Loucy (cell line): ENCODE measurements at regions not wholly inside any gene's neighbourhood (a gene's known extent, or its start where the extent isn't known, plus 50 kb on each side); places are given as distances from the start of the nearest gene placed in this dataset.

ENCODE experiments used
- H2AFZ ChIP-seq: fragments of 200-600 bp; sonication (generic); 2 replicates; pipeline ENCODE4 v1.6.0; 2016; ENCODE audit warnings: antibody characterized with exemption, mild to moderate bottlenecking, low read length, moderate library complexity
- H3F3A ChIP-seq: fragments of 200-600 bp; 2 replicates; pipeline ENCODE4 v1.6.0; 2016; ENCODE audit warnings: antibody characterized with exemption, low read depth, mild to moderate bottlenecking
- H3K27me3 ChIP-seq: fragments of 200-600 bp; sonication (generic); 2 replicates; pipeline ENCODE4 v1.6.1; 2014; ENCODE audit warnings: low read length, mild to moderate bottlenecking; ENCODE audit not compliant: insufficient read depth, poor library complexity, severe bottlenecking
- H3K36me3 ChIP-seq: fragments of 200-600 bp; sonication (generic); 2 replicates; pipeline ENCODE4 v1.6.1; 2016; ENCODE audit warnings: low read length; ENCODE audit not compliant: insufficient read depth
- H3K4me1 ChIP-seq: fragments of 200-600 bp; sonication (generic); 2 replicates; pipeline ENCODE4 v1.5.1; 2014; ENCODE audit warnings: low read length, mild to moderate bottlenecking; ENCODE audit not compliant: insufficient read depth, poor library complexity, severe bottlenecking
- H3K4me2 ChIP-seq: fragments of 200-600 bp; sonication (generic); 2 replicates; pipeline ENCODE4 v1.6.0; 2014; ENCODE audit warnings: antibody characterized with exemption, low read length, low read depth, mild to moderate bottlenecking; ENCODE audit not compliant: poor library complexity, severe bottlenecking
- H3K4me3 ChIP-seq: fragments of 200-600 bp; sonication (generic); 2 replicates; pipeline ENCODE4 v1.5.1; 2014; ENCODE audit warnings: low read length, mild to moderate bottlenecking, mixed read lengths; ENCODE audit not compliant: poor library complexity, severe bottlenecking
- H3K79me2 ChIP-seq: fragments of 200-600 bp; sonication (generic); 2 replicates; pipeline ENCODE4 v1.6.1; 2014; ENCODE audit warnings: low read length; ENCODE audit not compliant: insufficient read depth
- H3K9ac ChIP-seq: fragments of 200-600 bp; sonication (generic); 2 replicates; pipeline ENCODE4 v1.6.0; 2014; ENCODE audit warnings: mild to moderate bottlenecking, low read depth, low read length, moderate library complexity; ENCODE audit not compliant: poor library complexity, severe bottlenecking
- H3K9me2 ChIP-seq: fragments of 200-600 bp; sonication (generic); replicated peaks from 2 replicates; pipeline ENCODE4 v1.6.1; 2016; ENCODE audit warnings: low read depth, low read length, mixed read lengths
- H3K9me3 ChIP-seq: fragments of 200-600 bp; sonication (generic); 2 replicates; pipeline ENCODE4 v1.6.1; 2014; ENCODE audit warnings: mild to moderate bottlenecking, antibody characterized with exemption, low read length, low read depth; ENCODE audit not compliant: insufficient read depth
- H4K20me1 ChIP-seq: fragments of 200-600 bp; sonication (generic); 2 replicates; pipeline ENCODE4 v1.6.0; 2014; ENCODE audit warnings: antibody characterized with exemption, low read length, mild to moderate bottlenecking; ENCODE audit not compliant: insufficient read depth, poor library complexity, severe bottlenecking
- EZH2phosphoT487 ChIP-seq: fragments of 200-600 bp; IDR thresholded peaks from 2 replicates; pipeline ENCODE4 v1.6.1; 2018; ENCODE audit warnings: antibody characterized with exemption, mild to moderate bottlenecking, moderate library complexity, borderline replicate concordance
- TF ChIP-seq, protein P1 (sequence below): fragments of 200-600 bp; sonication (generic); conservative IDR thresholded peaks from 2 replicates; pipeline ENCODE4 v1.5.1; 2014; ENCODE audit warnings: mild to moderate bottlenecking, antibody characterized with exemption, low read length

DNA sequence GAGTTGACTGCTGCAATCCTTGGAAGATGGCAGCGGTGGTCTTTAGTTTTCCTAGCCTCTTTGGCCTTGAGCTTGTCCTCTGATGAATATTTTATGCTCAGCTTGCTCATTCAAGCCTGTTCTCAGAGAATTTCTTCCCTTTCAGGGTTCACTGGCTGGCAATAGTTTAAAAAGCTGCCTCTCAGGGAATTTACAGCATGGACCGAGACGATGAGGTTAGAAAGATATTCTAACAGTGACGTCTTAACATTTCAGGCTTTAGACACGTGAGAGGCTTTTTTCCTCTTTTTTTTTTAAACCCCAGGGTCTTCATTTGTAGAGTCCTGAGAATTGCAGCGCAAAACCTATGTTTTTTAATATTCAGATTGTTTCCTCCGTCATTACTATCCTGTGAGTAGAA, 120.3 kb upstream of the CLSTN2 start:
- no peaks in the 10 kb centered on the region for H3K79me2 ChIP-seq
- H3K4me1 ChIP-seq: no peaks in the 10 kb centered on the region
- no peak overlapping the region for H3K4me3 ChIP-seq
- no peaks in the 10 kb centered on the region for H3K36me3 ChIP-seq
- no peaks in the 10 kb centered on the region for H4K20me1 ChIP-seq
- H2AFZ ChIP-seq: no peak overlapping the region
- H3K9me3 ChIP-seq: no peaks in the 10 kb centered on the region
- no peaks in the 10 kb centered on the region for H3K27me3 ChIP-seq
- TF ChIP-seq EZH2phosphoT487: no peak
- TF ChIP-seq, protein P1, sequence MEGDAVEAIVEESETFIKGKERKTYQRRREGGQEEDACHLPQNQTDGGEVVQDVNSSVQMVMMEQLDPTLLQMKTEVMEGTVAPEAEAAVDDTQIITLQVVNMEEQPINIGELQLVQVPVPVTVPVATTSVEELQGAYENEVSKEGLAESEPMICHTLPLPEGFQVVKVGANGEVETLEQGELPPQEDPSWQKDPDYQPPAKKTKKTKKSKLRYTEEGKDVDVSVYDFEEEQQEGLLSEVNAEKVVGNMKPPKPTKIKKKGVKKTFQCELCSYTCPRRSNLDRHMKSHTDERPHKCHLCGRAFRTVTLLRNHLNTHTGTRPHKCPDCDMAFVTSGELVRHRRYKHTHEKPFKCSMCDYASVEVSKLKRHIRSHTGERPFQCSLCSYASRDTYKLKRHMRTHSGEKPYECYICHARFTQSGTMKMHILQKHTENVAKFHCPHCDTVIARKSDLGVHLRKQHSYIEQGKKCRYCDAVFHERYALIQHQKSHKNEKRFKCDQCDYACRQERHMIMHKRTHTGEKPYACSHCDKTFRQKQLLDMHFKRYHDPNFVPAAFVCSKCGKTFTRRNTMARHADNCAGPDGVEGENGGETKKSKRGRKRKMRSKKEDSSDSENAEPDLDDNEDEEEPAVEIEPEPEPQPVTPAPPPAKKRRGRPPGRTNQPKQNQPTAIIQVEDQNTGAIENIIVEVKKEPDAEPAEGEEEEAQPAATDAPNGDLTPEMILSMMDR: no peak
- H3K9ac ChIP-seq: no peak overlapping the region
- no peaks in the 10 kb centered on the region for H3K9me2 ChIP-seq
- no peaks in the 10 kb centered on the region for H3F3A ChIP-seq
- no peak overlapping the region for H3K4me2 ChIP-seq

DNA sequence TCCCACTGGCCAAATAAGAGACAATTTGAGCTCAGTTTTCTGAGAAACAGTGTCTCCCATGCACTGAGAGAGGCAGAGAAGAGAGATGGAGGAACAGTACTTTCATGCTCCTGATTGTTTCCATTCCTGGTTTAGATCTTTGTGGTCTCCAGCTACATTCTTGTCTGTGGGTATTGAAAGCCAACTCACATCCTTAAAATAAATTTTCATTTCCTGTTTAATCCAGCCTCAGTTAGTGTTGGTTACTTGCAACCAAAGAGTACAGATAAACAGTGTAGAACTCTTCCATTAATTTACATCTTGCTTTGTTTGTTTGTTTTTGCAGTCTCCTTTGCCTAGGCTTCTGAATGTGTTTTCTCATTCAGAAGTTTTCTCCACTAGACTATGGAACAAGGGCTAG, 123.7 kb upstream of the CLSTN2 start:
- Histone ChIP-seq H3K4me1 (no peaks in the 10 kb centered on the region), H3K36me3 (no peaks in the 10 kb centered on the region), H3K9me3 (no peaks in the 10 kb centered on the region), H3K4me2 (no peak overlapping the region), H2AFZ (no peak overlapping the region), H3K9me2 (no peaks in the 10 kb centered on the region), H3F3A (no peaks in the 10 kb centered on the region), H3K79me2 (no peaks in the 10 kb centered on the region), H3K27me3 (no peaks in the 10 kb centered on the region), H3K9ac (no peak overlapping the region), H4K20me1 (no peaks in the 10 kb centered on the region), H3K4me3 (no peak overlapping the region)
- TF ChIP-seq, protein P1: no peak
- no peak for TF ChIP-seq EZH2phosphoT487

DNA sequence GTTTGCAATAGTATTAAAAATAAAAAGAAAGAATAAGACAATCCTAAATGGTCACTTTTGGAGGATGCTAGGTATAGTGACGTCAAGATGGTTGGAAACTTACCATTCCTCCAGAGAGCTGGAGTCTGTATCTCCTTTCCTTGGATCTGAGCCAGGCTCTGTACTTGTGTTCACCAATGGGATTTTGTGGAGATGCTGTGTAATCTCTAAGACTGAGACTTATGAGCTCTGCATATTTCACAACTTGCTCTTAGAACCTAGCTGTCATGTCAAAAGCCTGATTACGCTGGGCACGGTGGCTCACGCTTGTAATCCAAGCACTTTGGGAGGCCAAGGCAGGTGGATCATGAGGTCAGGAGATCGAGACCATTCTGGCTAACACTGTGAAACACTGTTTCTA, 126.8 kb upstream of the CLSTN2 start:
- Histone ChIP-seq H3F3A (no peaks in the 10 kb centered on the region), H3K9ac (no peak overlapping the region), H3K36me3 (no peaks in the 10 kb centered on the region), H3K4me3 (no peak overlapping the region), H4K20me1 (no peaks in the 10 kb centered on the region), H3K27me3 (no peaks in the 10 kb centered on the region), H3K79me2 (no peaks in the 10 kb centered on the region), H3K4me1 (no peaks in the 10 kb centered on the region), H3K9me2 (no peaks in the 10 kb centered on the region), H3K4me2 (no peak overlapping the region), H3K9me3 (no peaks in the 10 kb centered on the region), H2AFZ (no peak overlapping the region)
- TF ChIP-seq, protein P1: no peak
- no peak for TF ChIP-seq EZH2phosphoT487
